ENCODE measurements at regions not wholly inside any gene's neighbourhood (a gene's known extent, or its start where the extent isn't known, plus 50 kb on each side); places are given as distances from the start of the nearest gene placed in this dataset.
"Not testable (repeated sequence)": the region's sequence is repeated elsewhere in the genome, so short reads cannot be mapped to it uniquely, and the experiment has no call there.

DNA sequence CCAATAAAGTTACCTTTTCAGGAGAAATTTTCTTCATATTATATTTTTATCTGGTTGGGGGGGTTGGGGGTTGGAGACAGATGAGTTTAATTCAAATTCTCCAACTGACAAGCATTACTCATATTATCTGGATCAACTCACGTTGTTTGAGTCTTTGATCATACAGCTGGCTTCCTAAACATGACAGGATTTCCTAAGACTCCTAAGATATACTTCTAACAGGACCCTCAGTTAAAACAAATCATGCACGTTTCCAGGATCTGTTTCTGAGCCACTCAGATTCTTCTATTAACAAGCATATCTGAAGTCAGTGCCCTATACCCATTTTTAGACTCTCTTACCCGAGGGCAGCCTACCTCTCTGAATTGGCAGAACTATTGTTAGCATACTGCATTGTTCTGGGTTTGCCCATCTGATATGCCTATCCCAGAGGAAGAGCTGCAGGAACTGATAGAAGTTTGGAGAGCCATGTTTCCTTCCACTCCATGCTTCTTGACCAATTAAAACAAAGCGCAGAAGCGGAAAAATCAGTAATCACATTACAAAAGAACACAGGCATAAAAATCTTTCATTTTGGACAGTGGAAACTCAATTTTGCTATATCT, 653.9 kb downstream of the LTN1 start:
- no peak for DNase-seq

DNA sequence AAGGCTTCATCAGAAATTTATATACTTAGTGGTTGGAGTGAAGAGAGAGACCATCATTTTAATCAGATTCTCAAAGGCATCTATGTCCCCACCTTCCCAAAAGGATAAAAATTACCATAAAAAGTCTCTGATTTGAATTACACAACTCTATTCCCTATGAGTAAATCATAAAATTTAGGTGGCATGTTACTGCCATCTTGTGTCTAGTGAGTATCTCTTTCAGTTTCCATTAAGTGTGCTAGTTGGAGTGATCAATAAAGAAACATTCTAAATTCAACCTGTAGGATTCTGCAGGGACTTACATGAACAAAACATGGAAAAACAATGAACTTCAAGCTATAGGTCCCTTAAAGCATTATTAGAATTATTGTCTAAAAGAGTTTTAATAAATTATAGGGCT, 655.4 kb downstream of the LTN1 start:
- DNase-seq = no peak

DNA sequence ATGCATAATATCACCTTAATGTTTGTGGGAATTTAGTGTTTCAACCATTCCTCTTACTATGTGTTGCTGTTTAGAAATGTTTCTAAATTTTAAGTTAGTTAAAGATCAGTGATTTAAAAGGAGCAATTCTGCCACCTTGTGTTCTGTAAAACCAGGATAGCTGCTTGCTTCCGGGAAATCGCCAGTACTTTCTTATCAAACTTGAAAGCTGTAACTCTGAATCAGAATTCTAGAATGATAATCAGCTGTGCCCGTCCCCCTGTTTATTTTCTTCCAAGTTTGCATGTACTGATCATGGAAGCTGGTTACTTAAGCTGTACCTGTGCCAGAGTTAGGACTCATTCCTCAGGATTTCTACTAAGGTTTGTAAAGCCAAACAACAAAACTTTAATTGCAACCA, 656.4 kb downstream of the LTN1 start:
- DNase-seq = no peak

DNA sequence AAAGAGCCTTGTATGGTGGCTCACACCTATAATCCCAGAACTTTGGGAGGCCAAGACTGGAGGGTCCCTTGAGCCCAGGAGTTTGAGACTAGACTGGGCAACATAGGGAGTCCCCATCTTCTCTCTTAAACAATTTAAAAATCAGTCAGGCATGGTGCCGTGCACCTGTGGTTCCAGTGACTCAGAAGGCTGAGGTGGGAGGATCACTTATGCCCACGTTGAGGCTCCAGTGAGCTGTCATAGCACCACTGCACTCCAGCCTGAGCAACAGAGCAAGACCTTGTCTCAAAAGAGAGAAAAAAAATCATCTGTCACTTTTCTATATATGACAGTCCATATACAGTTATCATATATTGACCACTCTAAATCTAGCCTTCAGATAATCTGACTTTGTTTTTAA, 658.3 kb downstream of the LTN1 start:
- DNase-seq = no peak

DNA sequence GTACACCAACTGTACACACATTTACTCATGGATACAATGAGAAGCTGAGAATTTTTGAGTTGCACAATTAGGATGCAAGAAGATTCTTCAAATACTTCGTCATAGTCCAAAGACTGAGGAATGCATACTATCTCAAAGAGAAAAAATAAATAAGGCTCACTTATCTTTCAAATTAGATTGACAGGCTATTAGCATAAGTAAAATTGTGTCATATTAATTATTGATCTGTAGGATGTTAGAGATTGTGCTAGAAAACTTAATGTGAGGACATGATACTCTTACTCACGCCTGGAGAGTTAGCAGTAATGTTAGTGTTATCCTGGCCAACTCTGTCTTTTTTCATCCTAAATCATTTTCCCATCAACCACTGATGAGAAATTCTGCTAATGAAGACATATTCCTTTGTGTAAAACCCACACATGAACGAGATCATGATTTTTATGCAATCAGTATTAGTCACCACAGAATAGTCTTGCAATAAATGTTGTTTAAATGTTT, 659.0 kb downstream of the LTN1 start:
- DNase-seq = no peak

DNA sequence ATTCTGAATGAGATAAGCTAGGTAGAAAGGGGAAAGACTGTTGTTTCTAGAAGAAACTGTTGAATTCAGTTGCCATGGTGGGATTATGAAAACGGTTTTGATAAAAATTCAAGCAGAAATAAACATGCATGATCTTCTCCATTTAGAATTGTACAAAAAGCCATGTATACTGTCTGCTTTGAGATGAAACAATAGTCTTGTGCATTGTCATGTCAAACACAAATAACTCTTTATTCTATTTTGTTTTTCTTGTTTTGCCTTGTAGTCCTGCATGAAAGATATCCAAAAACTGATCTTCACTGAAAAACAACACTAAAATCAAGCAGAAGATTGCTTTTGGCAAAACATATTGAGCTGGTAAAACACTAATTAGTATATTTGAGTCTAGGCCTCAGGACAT, 659.9 kb downstream of the LTN1 start:
- DNase-seq = no peak

DNA sequence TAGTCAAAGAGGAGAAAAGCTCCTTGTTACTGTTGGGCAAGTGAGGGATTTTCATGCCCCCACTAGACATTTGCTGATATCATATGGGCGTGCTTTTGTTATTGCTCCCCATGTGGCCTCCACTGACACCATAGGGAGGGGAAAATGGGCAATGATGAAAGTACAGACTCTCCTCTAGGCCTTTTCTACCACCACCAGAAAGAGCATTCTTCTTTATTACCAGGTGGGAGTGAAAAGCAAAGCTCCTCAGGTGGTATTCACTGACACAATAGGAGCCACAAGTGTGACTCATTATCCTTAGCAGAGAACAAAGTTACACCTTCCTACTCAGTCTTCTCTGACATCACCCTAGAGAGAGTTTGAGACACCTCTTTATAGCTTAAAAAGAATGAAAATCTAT, 667.1 kb downstream of the LTN1 start:
- no peak for DNase-seq

DNA sequence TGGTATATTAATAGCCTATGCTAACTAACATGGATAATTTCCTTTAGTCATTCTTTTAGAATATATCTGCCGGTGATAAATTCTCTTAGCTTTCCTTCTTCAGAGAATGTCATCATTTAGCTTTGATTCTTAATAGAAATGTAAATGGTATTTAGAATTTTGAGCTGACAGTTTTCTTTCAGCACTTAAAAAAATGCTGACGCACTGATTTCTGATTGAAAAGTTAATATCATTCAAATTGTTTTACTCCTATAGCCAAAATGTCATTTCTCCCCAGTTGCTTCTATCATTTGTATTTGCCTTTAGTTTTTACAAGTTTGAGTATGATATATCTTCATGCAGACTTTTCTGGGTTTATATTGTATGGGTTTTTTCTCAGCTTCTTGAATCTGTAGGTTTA, 668.0 kb downstream of the LTN1 start:
- DNase-seq = no peak

DNA sequence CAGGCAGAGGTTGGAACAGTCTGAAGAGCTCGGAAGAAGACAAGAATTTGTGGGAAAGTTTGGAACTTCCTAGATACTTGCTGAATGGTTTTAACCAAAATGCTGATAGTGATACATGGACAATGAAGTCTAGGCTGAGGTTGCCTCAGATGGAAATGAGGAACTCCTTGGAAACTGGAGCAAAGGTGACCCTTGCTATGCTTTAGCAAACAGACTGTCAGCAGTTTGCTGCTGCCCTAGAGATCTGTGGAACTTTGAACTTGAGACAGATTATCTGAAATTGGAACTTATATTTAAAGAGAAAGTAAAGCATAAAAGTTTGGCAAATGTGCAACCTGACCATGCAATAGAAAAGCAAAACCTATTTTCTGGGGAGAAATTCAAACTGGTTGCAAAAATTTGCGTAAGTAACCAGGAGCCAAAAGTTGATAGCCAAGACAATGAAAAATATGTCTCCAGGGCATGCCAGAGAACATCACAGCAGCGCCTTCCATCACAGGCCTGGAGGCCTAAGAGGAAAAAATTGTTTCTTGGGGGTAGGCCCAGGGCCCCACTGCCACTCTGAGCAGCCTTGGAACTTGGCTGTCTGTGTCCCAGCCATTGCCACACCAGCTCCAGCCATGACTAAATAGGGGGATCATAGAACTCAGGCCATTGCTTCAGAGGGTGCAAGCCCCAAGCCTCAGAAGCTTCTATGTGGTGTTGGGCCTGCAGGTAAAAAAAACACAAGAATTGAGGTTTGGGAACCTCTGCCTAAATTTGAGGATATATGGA, 675.3 kb downstream of the LTN1 start:
- no peak for DNase-seq

DNA sequence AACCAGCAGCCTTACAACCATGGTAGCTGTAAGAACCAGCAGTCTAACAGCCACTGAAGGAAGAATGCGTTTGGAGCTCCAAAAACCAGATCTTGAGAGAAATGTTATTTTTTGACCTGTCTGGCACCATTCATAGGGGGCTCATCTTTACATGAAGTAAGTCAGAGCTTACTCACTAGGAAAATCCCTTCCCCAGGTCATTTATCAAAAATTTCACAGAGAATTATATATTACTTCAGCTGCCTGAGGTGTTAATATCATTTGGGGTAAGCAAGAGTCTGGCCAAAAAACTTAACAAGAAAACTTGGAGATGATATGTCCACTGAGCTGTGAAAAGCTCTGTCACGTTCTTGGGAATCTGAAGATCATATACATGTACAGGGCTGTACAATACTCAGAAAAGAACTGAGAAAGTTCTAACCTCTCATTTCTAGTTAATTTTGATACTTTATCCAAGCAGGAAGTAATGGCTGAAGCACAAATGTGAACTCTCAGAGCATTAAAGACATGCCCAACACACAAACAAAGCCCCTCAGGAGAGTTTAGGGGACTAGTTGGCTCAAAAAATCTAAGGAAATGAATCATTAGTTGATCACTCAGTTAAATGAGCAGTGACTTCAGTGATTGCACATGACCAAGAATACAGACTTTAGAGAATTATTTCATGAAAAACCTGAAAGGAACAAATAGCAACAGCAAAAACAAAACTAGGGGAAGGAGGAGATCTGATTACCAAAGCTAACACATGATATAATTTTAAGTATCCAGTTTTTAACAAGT, 681.1 kb downstream of the LTN1 start:
- no peak for DNase-seq

DNA sequence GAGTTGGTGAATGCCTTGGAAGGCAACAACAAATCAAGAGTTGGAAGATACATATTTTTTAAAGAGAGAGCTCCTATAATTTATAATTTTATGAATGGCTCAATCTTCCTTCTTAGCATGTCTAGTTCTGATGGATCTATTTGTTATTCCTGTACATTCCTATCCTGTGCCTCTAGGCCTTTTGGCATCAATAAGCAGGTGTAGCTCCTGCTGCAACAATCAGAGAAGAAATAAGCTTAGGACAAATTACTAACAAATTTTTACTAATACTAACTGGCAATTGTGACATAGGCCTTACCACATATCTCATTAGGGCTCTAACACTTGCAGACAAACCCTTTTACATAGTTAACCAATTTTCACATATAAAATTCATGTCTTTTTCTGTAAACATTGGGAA, 682.0 kb downstream of the LTN1 start:
- DNase-seq = no peak

DNA sequence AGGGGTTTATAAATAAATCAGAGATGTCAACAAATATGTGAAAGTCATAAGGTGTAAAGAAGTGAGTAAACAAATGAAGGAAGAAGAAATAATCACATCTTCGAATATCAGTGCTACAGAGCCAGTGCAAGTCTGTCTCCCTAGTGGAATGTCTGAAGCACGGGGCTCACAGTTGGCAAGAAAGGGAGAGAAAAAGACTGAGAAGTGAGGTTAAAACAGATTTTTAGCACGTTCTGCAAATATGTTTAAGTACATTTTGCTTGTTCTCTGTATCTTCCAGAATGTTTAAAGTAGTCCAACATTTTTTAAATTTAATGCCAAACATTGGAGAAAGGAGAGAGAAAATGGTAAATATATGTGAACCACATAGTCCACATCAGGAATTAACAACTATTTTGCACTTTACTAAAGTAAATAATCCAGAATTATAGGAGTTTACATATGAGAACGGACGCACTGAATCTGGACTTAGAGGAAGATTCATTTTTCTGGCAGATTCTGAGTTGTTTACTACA, 682.4 kb downstream of the LTN1 start:
- no peak for DNase-seq

DNA sequence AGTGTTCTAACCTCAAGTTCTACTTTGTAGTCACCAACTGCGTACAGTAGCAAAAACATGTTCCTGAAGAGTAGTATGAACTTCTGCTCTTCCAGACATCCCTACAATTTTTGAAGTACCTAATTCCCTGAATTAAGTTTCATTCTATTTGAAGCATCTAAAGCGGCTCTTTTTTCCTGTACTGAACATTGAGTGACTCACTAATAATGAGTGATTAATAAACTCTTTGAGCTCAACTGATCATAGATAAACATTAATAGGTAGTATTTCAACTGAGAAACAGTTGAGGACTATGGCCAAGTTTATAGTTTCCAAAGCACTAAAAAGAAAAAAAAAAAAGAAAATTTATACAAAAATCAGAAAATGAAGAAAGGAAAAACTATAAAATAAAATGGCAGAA, 683.1 kb downstream of the LTN1 start:
- DNase-seq = no peak

DNA sequence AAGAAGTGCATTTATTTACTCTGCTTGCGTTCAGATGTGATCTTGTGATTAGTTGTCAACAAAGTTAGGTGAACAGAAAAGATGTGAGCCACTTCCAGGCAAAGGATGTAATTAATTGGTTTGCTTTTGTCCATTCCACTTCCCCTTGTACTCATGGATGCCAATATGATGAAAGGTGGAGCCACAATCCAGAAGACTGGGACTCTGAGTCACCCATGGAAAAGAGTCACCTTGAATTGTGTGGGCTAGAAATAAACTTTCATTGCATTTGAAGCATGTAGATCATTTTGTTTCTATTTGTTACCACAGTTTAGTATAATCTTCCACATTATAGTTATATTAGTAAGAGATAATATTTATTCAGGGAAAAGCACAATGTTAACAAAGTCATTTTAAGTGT, 684.2 kb downstream of the LTN1 start:
- no peak for DNase-seq

DNA sequence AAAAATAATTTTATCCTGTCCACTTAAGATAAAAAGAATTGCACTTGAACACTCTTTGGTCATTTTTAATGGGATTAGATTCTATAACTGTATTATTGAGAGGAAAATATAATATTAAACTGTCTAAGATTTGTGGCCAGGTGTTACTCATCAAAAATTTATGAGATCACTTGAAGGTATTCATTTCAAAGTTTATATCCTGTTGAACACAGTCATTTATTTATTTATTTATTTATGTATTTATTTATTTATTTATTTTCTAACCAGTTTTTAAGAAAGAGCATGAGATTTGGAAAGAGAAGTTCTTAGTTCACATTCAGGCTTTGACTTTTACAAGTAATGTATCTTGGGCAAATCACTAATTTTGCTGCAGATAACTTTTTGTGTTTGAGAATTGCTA, 692.7 kb downstream of the LTN1 start:
- no peak for DNase-seq

DNA sequence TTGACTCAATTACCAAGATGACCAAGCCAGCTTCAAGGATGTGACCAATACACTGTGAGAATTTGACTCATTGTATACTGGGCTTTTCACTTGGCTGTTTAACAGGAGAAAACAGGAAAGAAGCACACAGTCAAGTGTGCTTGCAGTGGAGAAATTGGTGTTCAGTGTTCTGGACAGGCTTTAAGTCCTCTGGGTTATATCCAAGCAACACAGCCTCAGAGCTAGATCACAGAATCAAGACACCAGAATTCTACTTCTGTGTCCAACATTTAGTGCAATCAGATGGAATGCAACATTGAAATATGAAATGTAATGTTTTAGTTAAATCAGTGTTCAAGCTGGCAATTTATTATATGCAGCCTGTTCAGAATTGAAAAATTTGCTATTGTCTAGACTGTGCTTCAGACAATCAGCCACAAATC, 694.4 kb downstream of the LTN1 start:
- DNase-seq = no peak

DNA sequence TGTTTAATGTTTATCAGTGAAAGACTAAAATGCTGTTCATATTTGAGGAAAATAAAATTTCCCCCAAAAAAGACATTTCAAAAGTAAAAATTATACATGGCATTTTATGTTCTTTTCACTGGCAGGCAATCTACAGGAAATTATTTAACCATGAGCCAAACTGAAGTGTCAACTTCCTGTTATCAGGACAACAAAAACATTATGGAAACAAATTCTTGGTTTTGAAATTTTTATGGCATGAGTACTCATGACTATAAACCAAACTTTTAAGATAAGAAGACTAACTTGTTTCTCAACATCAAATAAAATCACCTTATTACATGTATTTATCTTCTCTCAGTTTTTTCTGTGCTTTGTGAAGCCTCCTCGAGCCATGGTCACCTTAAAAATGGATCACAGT, 698.6 kb downstream of the LTN1 start:
- no peak for DNase-seq

DNA sequence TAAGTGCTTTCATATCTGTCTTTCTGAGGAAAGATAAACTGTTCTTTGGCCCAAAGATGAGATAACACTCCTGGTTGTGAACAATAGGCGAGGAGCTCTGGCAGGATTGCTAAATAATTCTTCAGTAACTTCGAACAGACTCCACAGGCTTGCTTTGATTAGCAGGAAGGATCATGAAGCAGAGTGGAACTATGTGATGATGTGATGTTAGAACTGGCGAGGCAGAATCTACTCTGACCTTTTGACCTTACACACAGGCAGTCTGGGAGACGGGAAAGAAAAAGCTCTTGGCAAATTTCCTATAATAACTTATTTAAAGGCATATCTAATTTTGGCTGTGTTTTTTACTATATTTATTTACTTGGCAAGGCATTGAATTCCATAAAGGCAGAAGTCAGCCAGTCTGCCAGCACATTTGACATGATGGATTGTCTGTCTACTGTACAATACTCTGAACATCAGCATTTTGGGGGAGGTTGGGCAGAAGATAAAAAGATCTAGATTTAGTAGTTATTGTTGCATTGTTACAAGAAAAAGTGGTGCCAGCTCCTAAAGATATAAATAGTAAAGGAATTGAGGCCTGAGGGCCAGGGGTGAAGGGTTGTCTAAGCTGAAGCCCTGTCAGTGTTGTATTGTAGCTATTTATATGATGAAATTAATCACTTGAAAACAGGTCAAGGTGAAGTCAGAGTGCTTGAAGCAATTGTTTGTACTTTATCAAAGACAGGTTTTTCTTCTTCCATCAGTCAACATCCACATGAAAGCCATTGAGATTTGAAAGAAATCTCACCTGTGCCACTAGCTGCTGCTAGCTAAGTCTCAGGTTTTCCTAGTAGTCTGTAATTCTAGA, 708.8 kb downstream of the LTN1 start:
- no peak for DNase-seq

DNA sequence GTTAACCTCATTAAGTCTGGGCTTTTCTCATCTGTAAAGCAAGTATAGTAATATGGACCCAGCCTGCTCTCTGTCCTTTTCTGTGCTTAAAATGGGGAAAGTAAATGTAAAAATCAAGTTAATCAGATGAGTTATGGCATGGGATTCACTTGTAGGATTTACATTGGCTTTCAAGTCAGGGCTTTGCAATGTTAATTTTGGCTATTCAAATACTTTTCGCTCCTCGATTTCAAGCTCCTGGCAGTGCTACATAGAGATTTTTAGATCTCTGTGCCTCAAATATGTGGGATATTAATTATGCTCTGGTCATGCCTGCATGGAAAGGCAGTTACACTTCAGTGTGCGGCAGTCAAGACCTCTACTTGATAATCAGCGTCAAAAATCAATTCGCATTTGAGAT, 709.8 kb downstream of the LTN1 start:
- DNase-seq = no peak

DNA sequence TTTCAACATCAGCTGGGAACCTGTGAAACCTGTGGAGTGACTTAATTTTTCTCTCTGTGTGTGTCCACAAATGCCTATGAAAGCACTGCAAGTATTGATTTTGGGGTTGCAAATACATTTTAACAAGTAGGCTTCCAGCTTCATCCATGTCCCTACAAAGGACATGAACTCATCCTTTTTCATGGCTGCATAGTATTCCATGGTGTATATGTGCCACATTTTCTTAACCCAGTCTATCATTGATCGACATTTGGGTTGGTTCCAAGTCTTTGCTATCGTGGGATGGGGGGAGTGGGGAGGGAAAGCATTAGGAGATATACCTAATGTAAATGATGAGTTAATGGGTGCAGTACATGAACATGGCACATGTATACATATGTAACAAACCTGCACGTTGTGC, 711.3 kb downstream of the LTN1 start:
- DNase-seq = not testable (repeated sequence)

DNA sequence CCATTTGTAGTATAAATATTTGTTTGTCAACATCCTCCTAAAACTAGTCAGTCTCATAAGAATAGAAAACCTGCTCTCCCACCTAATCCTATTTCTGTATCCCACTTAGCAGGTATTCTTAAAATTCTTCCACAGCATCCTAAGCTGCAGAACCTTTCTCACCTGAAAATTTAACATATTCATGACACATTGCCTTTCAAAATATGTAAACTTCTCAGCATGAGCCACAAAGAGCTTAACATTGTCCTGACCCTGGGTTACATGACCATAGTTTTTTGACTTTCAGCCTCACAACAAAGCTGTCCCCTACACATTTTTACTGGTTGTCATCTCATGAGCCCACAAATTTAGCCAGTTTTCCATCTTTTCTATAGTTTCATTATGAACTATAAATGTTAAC, 712.1 kb downstream of the LTN1 start:
- DNase-seq = no peak

DNA sequence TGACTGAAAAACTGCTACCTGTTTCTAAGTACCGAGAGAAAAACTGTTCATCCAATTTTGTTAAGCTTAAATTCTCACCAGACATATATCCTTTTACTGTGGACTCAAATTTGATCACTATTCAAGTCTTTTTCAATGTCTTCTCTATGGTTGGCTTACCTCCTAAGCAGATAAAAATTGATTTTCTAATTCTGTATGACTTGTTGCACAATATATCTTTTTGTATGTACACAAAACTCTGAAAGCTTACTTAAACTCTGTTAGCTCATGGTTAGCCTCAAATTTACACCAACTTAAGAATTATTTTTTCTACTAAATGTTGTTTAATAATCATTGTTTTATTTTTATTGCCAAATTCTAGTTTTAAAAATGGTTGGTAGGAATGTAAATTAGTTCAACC, 715.4 kb downstream of the LTN1 start:
- DNase-seq = no peak

Data from occipital lobe (tissue), 1 donor.